HG03342 (cell line): ENCODE measurements at regions not wholly inside any gene's neighbourhood (a gene's known extent, or its start where the extent isn't known, plus 50 kb on each side); places are given as distances from the start of the nearest gene placed in this dataset.

Experiments used
- ATAC-seq: cut with Tn5 transposase; IDR thresholded peaks from one replicate; pipeline ENCODE4 v1.9.1; 2021; ENCODE audit warnings: mild to moderate bottlenecking, moderate library complexity; ENCODE audit not compliant: unreplicated experiment

- ATAC-seq = no peak
Observed at GRCh38 chr16:61332461-61332860, 703.8 kb downstream of the CDH8 start.

DNA sequence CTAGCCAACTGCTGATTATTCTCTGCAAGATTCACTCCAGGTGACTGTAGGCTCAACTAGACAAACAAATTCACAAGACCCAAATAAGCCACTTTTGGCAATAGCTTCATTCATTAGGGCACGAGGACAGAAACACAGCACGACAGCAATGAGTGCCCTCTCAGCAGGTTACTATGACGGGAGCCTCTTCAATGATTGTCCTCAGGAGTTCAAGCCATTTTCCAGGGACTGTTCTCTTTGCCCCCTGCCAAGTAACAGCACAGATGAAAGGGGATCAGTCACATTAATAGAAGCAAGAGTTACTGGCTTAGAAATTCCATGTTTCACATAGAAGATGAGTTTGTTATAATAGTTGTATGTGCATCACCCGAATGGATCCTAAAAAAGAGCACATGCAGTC lies 712.2 kb downstream of the CDH8 start:
- no peak for ATAC-seq

DNA sequence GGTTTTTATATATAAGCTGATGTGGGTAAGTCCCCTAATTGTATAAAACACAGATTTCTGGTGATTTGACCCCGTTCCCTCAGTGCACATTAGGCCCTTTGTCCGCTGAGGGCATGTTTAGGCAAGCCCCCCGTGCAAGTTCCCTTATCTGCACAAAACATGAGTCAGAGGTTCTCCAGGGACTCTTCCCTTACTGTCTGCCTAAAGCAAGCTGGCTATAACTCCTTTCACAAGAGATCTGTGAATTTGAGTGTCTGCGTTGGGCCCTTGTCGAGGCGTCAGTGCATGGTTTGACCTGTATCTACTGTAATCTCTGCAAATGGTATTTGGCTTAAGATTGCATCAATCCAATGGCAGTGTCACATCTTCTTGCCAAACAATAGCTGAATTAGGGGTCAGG lies 712.8 kb downstream of the CDH8 start:
- ATAC-seq = no peak

DNA sequence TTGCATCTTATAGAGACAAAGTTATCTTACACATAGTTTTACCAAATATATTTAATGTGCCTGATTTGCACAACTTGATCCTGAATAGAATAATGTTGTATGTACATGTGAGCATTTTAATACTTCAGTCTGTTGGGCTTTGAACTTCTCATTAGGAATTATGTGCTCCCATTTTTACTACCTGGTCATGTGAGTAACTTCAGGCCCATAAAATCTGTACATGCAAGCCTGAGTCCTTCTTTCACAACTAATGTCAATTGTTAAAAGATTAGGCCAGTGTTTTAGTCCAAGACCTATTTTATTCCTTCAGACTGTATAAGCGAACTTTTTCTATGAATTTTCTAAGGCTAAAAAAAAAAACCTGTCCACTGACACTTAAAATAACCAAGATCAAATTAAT lies 715.4 kb downstream of the CDH8 start:
- no peak for ATAC-seq

DNA sequence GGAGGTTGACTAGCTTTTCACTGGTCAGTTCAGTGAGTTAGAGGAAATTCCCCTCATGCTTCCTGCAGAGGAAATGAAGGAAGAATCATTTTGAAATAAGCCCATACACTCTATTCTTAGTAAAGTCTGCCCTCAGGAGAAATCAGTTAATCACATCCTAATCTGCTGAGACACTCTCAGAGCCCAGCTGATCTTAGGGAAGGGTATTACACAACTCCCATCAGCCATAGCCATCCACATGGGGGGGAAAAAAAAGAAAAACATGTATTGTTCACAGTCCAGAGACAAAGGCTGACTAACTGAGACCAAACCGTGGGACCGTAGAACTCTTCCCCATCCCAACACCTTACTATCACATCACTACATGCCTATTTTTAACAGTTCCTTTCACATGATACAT lies 722.3 kb downstream of the CDH8 start:
- ATAC-seq = no peak

DNA sequence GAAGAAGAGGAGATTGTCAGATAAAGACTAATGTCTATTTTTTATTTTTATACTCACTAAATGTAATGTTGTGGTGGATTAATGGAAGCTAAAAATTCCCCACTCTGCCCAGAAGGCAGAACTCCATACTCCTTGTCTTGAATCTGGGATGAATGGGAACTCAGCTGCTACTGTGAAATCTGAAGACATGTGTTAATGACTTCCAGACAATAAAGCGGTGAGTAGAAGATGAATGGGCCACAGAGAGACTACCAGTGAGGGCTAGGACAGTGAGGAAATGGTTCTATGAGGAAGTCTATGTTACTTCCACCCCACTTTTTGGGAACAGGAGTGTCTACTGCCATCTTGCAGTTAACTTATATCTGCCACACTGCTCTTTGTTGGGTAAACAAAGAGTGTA lies 726.9 kb downstream of the CDH8 start:
- ATAC-seq = no peak

DNA sequence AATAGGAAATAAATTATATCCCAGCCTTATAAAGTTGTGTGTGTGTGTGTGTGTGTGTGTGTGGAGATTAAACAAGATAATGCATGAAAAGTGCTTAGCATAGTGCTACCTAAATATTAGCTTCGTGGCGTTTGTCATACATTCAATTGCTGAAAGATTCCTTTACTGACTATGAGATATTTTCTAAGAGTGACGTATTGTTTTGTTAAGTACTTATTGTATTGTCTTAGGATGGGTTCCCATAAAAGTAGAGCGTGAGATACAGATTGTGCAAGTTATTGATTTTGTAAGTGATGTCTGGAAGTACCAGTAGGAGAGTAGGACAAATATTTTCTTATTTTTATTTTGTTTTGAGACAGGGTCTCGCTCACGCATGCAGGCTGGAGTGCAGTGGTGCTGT lies 730.0 kb downstream of the CDH8 start:
- no peak for ATAC-seq

DNA sequence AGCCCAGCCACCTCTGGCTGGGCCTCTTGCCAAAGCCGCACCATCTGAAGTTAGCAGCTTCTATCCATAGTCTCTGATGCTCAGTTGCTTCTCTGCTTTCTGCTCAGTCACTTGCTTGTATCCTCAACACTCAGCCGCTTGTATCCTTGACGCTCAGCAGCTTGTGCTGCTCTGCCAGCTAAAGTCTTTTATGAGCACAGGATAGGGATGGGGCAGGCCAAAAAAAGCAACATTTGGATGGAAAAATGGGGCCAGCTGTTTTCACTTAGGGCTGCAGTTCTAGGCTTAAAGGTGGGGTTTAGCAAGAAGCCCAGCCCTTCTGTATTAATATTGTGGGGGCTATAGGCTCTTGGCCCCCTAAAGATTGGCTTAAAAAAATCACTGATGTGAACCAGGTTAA lies 739.4 kb downstream of the CDH8 start:
- ATAC-seq = no peak

DNA sequence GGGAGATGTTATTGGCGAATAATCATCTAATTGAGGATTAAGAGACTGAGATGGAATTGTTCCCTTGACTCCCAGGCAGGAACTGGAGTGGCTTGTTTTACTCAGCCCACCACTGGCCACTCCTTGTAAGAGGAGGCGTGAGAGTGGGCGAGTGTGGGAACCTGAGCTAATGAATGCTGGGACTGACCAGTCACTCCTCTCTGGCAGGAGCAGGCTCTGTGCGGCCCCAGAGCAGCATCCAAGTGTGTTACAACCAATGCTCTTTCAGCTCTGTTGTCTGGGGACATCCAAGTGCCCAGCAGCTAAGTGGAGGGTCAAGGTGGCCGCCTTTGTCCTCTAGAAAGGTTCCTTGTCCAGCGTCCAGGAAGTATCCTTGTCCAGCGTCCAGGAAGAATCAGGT lies 739.9 kb downstream of the CDH8 start:
- no peak for ATAC-seq

DNA sequence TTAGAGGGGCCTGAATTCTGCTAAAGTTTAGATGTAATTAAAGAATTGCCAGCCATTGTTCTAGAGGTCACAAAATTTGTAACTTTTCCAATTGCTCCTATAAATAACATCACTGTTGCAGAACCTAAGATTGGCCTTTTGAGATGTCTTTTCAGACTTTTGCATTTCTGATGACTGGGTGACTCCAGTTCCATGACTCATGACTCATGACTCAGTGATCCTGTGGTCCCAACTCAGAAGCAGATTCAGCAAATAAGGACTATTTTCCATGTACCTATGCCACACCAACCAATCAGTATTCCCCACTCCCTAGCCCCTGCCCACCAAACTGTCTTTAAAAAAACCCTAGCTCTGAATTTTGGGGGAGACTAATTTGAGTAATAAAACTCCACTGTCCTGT lies 740.9 kb downstream of the CDH8 start:
- no peak for ATAC-seq

- ATAC-seq = no peak
Observed at GRCh38 chr16:61289141-61289540, 747.1 kb downstream of the CDH8 start.

DNA sequence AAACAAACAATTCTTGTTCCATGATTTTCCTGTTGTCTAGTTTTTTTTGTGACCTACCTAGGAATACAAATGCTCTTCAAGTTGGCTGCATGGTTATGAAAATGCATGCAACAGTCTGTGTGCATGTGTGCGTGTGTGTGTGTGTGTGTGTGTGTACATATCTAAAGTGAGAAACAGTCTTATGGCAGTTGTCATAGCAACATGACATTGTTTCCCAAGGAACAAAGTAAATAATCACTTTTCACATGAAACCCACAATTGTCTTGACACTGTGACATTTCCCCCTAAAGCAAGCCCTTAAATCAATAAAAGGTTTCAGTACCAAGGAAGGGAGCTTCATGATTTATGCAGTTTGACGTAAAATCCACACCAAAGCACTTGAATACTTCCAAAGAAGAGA lies 758.4 kb downstream of the CDH8 start:
- no peak for ATAC-seq

- ATAC-seq = no peak
Observed at GRCh38 chr16:61274211-61274610, 762.0 kb downstream of the CDH8 start.

DNA sequence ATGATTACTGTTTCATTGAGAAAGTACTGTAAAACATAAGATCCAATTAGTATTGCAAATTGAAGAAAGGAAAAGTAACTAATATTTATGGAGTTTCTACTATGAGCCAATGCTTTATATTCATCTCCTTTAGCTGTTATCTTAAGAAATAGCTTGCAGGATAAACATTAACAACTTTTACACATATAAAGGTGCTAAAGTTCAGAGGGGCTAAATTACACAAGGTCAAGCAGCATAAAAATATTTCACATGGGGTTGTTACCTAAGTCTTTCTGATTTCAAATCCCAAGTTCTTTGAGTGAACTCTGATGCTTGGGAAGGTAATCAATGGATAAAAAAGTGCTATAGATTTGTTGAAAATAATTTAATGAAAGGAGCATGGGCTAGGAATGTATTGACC lies 765.5 kb downstream of the CDH8 start:
- ATAC-seq = no peak

DNA sequence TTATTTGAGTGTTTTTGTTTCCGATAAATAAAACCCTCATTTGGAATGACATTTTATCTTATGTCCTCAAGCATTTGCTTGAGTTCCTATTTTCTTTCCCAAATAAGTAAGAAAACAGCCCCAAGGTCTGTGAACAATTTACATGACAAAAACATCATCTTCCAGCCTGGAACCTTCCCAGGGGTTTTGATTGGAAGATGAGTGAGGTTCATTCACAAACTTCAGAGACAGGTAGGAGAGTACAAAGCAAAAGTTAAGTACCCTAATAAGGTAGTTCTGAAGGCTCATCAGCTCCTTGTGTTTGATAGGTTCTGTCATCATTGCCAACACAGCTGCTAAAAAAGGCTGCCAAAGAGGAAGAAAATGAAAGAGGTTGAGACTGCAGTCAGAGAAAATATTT lies 772.8 kb downstream of the CDH8 start:
- no peak for ATAC-seq

DNA sequence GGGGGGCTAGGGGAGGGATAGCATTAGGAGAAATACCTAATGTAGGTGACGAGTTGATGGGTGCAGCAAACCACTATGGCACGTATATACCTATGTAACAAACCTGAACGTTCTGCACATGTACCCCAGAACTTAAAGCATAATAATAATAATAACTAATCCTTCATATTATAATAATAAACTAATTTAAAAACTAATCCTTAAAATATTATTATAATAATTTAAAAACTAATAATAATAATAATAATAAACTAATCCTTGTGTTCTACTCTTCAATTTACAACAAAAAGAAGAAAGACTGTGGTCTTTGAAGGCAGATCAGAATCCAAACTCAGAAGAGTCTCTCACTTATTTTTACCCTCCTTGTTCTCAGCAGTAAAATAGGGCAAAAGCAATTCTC lies 774.9 kb downstream of the CDH8 start:
- ATAC-seq = no peak

DNA sequence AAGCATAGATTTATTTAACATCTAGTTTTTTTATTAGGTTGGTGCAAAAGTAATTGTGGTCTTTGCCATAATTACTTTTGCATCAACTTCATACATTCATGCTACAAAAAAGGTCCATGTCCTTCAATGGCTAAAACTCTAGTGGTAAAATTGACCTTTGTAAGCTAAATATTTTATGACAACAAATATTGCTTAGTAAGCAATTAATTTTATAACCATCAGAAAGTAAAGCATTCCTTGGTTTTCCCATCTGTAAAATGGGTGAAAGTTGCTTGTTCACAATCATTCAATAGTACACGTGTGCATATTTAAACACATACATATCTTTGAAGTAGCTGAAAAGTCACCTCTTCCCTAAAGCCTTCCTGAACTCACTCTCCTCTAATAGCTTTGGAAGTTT lies 789.6 kb downstream of the CDH8 start:
- ATAC-seq = no peak

DNA sequence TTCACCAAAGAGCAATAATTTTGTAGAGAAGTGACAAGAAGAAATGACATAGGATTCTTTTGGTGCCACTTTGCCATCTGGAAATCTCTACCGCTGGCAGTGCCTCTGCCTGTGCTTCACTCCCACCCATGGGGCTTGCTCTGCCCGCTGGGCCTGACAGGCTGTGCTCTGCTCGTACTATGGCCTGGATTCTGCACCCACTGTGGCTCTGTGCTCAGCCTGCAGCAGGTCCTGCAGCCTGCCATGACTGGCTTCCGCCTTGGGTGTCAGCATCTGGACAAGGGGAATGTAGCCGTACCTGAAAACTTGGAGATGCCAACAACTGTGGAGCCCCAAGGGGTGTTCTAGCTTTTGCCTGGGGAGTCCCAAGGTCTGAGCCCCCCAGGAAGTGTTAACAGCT lies 792.3 kb downstream of the CDH8 start:
- ATAC-seq = no peak

DNA sequence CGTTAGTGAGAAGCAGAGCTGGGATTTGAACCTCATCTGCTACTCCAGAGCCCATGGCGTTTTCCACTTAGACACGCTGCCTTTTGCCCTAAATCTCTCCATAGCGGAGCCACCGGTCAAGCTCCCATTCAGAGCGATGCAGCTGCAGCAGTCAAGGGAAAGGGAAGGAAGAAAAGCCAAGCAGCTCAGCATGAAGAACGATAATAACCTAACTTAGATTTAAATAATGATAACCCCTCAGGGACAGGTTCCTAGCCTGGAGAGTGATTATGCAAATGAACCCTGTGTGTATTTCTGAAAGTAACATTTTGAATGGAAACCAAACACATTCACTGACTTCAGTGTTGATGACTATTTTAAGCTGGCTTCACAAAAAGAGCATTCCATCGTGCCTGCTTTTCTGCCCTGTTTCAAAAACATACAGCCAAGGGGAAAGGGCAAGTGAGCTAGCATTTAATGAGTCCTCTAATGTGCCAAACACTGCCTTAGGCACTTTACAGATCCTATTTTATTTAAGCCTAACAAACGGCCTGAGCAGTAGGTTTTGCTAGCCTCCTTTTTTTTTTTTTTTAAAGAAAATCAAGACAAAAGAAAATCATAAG lies 798.3 kb downstream of the CDH8 start:
- ATAC-seq = no peak

DNA sequence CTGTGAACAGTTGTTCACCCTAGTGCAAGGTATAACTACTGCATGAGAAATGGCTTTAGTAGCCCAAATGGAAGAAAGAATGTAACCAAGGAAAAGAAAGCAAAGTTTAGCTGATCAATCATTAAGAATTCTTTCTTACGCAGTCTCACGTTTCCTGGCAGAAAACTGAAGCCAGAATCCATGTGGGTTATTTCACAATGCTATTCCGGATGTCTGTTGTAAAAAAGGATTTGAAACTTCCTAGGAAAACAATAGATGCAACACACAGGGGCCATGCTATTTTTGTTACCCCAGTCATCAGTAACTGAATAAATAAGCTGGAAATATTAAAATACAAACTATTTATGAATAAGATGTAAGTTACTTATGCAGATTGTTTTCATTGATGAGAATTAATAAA lies 802.5 kb downstream of the CDH8 start:
- no peak for ATAC-seq

DNA sequence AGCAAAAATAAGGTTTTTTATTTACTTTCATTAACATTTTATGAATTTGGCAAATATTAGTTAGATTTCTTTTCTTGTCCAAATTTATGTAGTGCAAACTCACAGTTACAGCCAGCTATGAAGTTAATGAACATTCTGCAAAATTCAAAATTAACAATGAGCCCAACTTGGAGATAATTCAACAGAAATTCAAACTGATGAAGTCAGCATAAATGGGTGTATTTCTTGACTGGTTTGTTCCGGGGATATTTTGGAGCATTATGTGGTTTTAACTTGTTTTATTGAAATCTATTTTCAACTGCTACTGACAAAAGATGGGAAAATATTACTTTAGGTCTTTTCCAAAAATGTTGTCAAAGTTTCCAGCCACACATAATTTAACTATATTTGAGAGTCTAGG lies 807.9 kb downstream of the CDH8 start:
- ATAC-seq = no peak

GRCh38 chr16:61215605-61216004 lies 820.6 kb downstream of the CDH8 start:
- ATAC-seq = no peak

DNA sequence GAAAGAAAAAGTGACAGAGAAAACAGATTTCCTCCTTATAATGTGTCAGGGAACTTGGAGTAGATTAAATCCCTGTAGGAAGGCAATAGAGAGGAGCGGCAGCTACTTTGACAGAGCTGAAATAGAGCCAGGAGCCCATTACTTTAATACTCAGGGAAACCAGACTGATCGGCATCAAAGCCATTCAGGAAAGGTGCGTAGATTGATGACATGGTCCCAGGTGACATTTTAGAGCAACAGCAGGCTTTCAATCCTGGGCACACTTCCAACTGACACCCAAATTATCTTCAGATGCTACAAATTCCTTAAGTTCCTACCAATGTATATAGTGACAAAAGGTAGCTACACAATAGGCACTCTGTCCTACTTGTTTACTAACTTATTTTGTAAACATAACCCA lies 821.5 kb downstream of the CDH8 start:
- ATAC-seq = no peak

DNA sequence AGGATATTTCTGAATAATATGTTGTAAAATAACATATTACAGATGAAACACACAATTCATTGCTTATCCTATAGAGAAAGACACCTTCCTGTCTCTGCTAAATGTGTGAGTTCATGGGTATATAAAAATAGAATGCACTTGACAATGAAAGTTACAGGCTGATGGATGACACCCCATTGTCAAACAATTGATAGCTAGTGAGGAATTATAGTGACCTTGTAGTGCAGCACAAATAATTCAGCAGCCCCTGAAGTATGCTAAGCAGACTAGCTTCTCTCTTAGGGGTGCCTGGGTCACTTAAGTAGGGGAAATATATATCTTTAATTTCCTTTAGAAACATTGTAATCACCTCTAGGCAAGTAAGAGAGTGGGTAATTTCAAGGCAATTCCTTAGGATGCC lies 826.2 kb downstream of the CDH8 start:
- no peak for ATAC-seq
